ENCODE measurements at regions not wholly inside any gene's neighbourhood (a gene's known extent, or its start where the extent isn't known, plus 50 kb on each side); places are given as distances from the start of the nearest gene placed in this dataset.

GRCh38 chr3:177777699-177778098, 580.4 kb upstream of the TBL1XR1 start:
- ChIA-PET POLR2A (no interaction called here), CTCF (interaction anchor here (0.8 to 3.2 kb wide), 8 partner anchors 25 to 905 kb away, joined by 3 to 24 read pairs (median 5); no protein-coding TSS in a partner anchor)
- Histone ChIP-seq H3K27ac (ENCODE audit: insufficient read depth, low read depth, low read length) (no peak overlapping the region), H3K9me1 (replicated peaks; ENCODE audit: control insufficient read depth, extremely low read depth, insufficient read depth, low read length) (no peaks in the 10 kb centered on the region), H3K9ac (replicated peaks; ENCODE audit: extremely low read depth, insufficient read depth, low read length) (no peak overlapping the region), H3K4me3 (replicated peaks in 1 of 3; ENCODE audit: insufficient read depth in 1 of 3, low read depth in 1 of 3, low read length in 3 of 3) (no peak overlapping the region), H3K27me3 (ENCODE audit: control insufficient read depth in 2 of 2, insufficient read depth in 2 of 2, low read length in 2 of 2) (no peaks in the 10 kb centered on the region), H3K4me2 (ENCODE audit: insufficient read depth, low read length) (no peak overlapping the region), H3K9me3 (replicated peaks; ENCODE audit: control insufficient read depth, insufficient read depth, low read length) (no peaks in the 10 kb centered on the region), H3K79me2 (ENCODE audit: control insufficient read depth, insufficient read depth, low read length) (no peaks in the 10 kb centered on the region), H2AFZ (ENCODE audit: low read depth, low read length) (no peak overlapping the region), H3K4me1 (ENCODE audit: control insufficient read depth, extremely low read depth, insufficient read depth, low read length) (peaks cover 13% of the 10 kb centered on the region), H4K20me1 (replicated peaks; ENCODE audit: control insufficient read depth, extremely low read depth, insufficient read depth, low read length) (no peaks in the 10 kb centered on the region), H3K36me3 (ENCODE audit: control insufficient read depth in 2 of 2, extremely low read depth in 1 of 2, insufficient read depth in 2 of 2, low read length in 2 of 2) (no peaks in the 10 kb centered on the region)
- FAIRE-seq: peak; percentile 67
- peak; percentile 41 for DNase-seq (ENCODE audit: low read depth, low spot score)
- dilution Hi-C loops (cut with MboI; ENCODE audit: extremely low pct_ligation_motif_present, low sequenced_read_pairs) (no loop called here), intact Hi-C loops (cut with micrococcal nuclease) (loop anchor here (1.0 to 5.0 kb wide), 9 partner anchors 95 to 905 kb away; partner anchors contain the start of gene TBL1XR1)
- no TSS peak for BruUV-seq (replicated peaks)
- TF ChIP-seq CTCF (IDR thresholded peaks at IDR 0.05; ENCODE audit: extremely low read depth in 1 of 2, insufficient read depth in 1 of 2, low read depth in 1 of 2, low read length in 2 of 2) (peak; percentile 52 to 57), POLR2AphosphoS5 (IDR thresholded peaks at IDR 0.05; ENCODE audit: insufficient read depth, low read depth, low read length) (no peak)

GRCh38 chr3:177778633-177779032, 581.4 kb upstream of the TBL1XR1 start:
- no peak for FAIRE-seq
- Histone ChIP-seq H3K4me3 (replicated peaks in 1 of 3; ENCODE audit: insufficient read depth in 1 of 3, low read depth in 1 of 3, low read length in 3 of 3) (no peak overlapping the region), H3K9me1 (replicated peaks; ENCODE audit: control insufficient read depth, extremely low read depth, insufficient read depth, low read length) (no peaks in the 10 kb centered on the region), H3K79me2 (ENCODE audit: control insufficient read depth, insufficient read depth, low read length) (no peaks in the 10 kb centered on the region), H3K36me3 (ENCODE audit: control insufficient read depth in 2 of 2, extremely low read depth in 1 of 2, insufficient read depth in 2 of 2, low read length in 2 of 2) (no peaks in the 10 kb centered on the region), H3K9me3 (replicated peaks; ENCODE audit: control insufficient read depth, insufficient read depth, low read length) (no peaks in the 10 kb centered on the region), H4K20me1 (replicated peaks; ENCODE audit: control insufficient read depth, extremely low read depth, insufficient read depth, low read length) (no peaks in the 10 kb centered on the region), H3K27ac (ENCODE audit: insufficient read depth, low read depth, low read length) (no peak overlapping the region), H3K27me3 (ENCODE audit: control insufficient read depth in 2 of 2, insufficient read depth in 2 of 2, low read length in 2 of 2) (no peaks in the 10 kb centered on the region), H3K4me2 (ENCODE audit: insufficient read depth, low read length) (no peak overlapping the region), H2AFZ (ENCODE audit: low read depth, low read length) (no peak overlapping the region), H3K4me1 (ENCODE audit: control insufficient read depth, extremely low read depth, insufficient read depth, low read length) (peaks cover 13% of the 10 kb centered on the region), H3K9ac (replicated peaks; ENCODE audit: extremely low read depth, insufficient read depth, low read length) (no peak overlapping the region)
- ChIA-PET CTCF (interaction anchor here (0.8 to 3.2 kb wide), 5 partner anchors 19 to 727 kb away, joined by 3 to 24 read pairs (median 7); no protein-coding TSS in a partner anchor), POLR2A (no interaction called here)
- peak; percentile 29 for DNase-seq (ENCODE audit: low read depth, low spot score)
- no peak for TF ChIP-seq POLR2AphosphoS5 (IDR thresholded peaks at IDR 0.05; ENCODE audit: insufficient read depth, low read depth, low read length)
- no peak for TF ChIP-seq CTCF (IDR thresholded peaks at IDR 0.05; ENCODE audit: extremely low read depth in 1 of 2, insufficient read depth in 1 of 2, low read depth in 1 of 2, low read length in 2 of 2)
- no peak for TF ChIP-seq EZH2 (IDR thresholded peaks at IDR 0.05; ENCODE audit: borderline replicate concordance, low read depth, low read length, severe bottlenecking)
- TF ChIP-seq MYC (IDR thresholded peaks at IDR 0.05; ENCODE audit: low read depth, low read length): no peak
- TF ChIP-seq FOS (IDR thresholded peaks at IDR 0.05; ENCODE audit: borderline replicate concordance, insufficient read depth, low read length): no peak
- no peak for TF ChIP-seq POLR2A (IDR thresholded peaks at IDR 0.05; ENCODE audit: low read depth, low read length)
- TF ChIP-seq GATA2 (IDR thresholded peaks at IDR 0.05; ENCODE audit: insufficient read depth, insufficient read length, low read depth, low read length): no peak
- no peak for TF ChIP-seq MAX (IDR thresholded peaks at IDR 0.05; ENCODE audit: insufficient read depth, insufficient read length)
- TF ChIP-seq JUN (IDR thresholded peaks at IDR 0.05; ENCODE audit: borderline replicate concordance, insufficient read depth, insufficient read length, low read depth): no peak
- intact Hi-C loops (cut with micrococcal nuclease): loop anchor here (1.0 to 5.0 kb wide), 6 partner anchors 96 to 906 kb away; partner anchors contain the start of gene TBL1XR1
- dilution Hi-C loops (cut with MboI; ENCODE audit: extremely low pct_ligation_motif_present, low sequenced_read_pairs): no loop called here
- BruUV-seq (replicated peaks): no TSS peak
